ENCODE measurements at regions not wholly inside any gene's neighbourhood (a gene's known extent, or its start where the extent isn't known, plus 50 kb on each side); places are given as distances from the start of the nearest gene placed in this dataset.

DNA sequence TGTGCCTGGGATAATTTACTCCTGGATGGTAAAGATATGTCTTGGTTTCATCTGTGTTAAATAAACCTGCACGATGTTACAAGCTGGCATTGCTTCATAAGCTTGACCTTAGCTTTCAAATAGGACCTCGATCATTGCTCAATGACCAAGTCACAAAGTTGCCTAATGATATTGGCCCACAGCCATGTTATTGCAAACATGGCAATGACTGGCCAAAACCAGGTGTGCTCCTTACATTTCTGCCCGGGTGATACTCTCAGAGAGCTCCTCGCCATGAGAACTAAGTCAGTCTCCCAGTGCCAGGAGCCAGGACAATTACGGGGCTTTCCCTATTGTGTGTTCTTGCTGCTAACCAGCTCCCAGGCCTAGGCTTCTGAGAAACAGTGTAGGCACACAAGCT is 72.5 kb upstream of the CYP1B1 start (continued):
- TF ChIP-seq, protein P1, sequence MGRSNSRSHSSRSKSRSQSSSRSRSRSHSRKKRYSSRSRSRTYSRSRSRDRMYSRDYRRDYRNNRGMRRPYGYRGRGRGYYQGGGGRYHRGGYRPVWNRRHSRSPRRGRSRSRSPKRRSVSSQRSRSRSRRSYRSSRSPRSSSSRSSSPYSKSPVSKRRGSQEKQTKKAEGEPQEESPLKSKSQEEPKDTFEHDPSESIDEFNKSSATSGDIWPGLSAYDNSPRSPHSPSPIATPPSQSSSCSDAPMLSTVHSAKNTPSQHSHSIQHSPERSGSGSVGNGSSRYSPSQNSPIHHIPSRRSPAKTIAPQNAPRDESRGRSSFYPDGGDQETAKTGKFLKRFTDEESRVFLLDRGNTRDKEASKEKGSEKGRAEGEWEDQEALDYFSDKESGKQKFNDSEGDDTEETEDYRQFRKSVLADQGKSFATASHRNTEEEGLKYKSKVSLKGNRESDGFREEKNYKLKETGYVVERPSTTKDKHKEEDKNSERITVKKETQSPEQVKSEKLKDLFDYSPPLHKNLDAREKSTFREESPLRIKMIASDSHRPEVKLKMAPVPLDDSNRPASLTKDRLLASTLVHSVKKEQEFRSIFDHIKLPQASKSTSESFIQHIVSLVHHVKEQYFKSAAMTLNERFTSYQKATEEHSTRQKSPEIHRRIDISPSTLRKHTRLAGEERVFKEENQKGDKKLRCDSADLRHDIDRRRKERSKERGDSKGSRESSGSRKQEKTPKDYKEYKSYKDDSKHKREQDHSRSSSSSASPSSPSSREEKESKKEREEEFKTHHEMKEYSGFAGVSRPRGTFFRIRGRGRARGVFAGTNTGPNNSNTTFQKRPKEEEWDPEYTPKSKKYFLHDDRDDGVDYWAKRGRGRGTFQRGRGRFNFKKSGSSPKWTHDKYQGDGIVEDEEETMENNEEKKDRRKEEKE (IDR thresholded peaks at IDR 0.05; ENCODE audit: borderline replicate concordance in 1 of 2, control insufficient read depth in 1 of 2, low read depth in 2 of 2, low read length in 1 of 2) = no peak
- no peak for TF ChIP-seq C11orf30 (IDR thresholded peaks at IDR 0.05; ENCODE audit: low read depth)
- TF ChIP-seq, protein P2, sequence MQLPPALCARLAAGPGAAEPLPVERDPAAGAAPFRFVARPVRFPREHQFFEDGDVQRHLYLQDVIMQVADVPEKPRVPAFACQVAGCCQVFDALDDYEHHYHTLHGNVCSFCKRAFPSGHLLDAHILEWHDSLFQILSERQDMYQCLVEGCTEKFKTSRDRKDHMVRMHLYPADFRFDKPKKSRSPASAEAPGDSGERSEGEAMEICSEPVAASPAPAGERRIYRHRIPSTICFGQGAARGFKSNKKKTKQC (CRISPR knock-in tag; IDR thresholded peaks at IDR 0.05) = no peak
- peak; percentile 96 for TF ChIP-seq CEBPB (tag; IDR thresholded peaks at IDR 0.05)
- TF ChIP-seq MAFG (tag; conservative IDR thresholded peaks at IDR 0.05) = 0 out of 2 replicates have a peak, but pooled peaks have one; percentile 22
- 0 out of 2 replicates have a peak, but pooled peaks have one; percentile 3 for TF ChIP-seq NFE2 (IDR thresholded peaks at IDR 0.05; ENCODE audit: low read depth)
- no peak for TF ChIP-seq ZNF77 (CRISPR knock-in tag; IDR thresholded peaks at IDR 0.05)
- peak; percentile 62; a peak in 3 of 4 replicates for TF ChIP-seq TRIM24 (IDR thresholded peaks at IDR 0.05)
- TF ChIP-seq KAT2B (IDR thresholded peaks at IDR 0.05; ENCODE audit: low read depth, low read length) = no peak
- TF ChIP-seq CREBBP (IDR thresholded peaks at IDR 0.05; ENCODE audit: low read depth, low read length) = no peak
- no peak for TF ChIP-seq ZFP1 (CRISPR knock-in tag; IDR thresholded peaks at IDR 0.05)
- TF ChIP-seq JUN (IDR thresholded peaks at IDR 0.05; ENCODE audit: borderline replicate concordance, low read depth, low read length) = no peak
- no peak for TF ChIP-seq JUN (CRISPR knock-in tag; IDR thresholded peaks at IDR 0.05; ENCODE audit: borderline replicate concordance)
- TF ChIP-seq, protein P3, sequence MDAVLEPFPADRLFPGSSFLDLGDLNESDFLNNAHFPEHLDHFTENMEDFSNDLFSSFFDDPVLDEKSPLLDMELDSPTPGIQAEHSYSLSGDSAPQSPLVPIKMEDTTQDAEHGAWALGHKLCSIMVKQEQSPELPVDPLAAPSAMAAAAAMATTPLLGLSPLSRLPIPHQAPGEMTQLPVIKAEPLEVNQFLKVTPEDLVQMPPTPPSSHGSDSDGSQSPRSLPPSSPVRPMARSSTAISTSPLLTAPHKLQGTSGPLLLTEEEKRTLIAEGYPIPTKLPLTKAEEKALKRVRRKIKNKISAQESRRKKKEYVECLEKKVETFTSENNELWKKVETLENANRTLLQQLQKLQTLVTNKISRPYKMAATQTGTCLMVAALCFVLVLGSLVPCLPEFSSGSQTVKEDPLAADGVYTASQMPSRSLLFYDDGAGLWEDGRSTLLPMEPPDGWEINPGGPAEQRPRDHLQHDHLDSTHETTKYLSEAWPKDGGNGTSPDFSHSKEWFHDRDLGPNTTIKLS (IDR thresholded peaks at IDR 0.05; ENCODE audit: borderline replicate concordance, low read depth) = no peak
- TF ChIP-seq CREM (IDR thresholded peaks at IDR 0.05; ENCODE audit: low read depth) = no peak
- TF ChIP-seq, protein P4, sequence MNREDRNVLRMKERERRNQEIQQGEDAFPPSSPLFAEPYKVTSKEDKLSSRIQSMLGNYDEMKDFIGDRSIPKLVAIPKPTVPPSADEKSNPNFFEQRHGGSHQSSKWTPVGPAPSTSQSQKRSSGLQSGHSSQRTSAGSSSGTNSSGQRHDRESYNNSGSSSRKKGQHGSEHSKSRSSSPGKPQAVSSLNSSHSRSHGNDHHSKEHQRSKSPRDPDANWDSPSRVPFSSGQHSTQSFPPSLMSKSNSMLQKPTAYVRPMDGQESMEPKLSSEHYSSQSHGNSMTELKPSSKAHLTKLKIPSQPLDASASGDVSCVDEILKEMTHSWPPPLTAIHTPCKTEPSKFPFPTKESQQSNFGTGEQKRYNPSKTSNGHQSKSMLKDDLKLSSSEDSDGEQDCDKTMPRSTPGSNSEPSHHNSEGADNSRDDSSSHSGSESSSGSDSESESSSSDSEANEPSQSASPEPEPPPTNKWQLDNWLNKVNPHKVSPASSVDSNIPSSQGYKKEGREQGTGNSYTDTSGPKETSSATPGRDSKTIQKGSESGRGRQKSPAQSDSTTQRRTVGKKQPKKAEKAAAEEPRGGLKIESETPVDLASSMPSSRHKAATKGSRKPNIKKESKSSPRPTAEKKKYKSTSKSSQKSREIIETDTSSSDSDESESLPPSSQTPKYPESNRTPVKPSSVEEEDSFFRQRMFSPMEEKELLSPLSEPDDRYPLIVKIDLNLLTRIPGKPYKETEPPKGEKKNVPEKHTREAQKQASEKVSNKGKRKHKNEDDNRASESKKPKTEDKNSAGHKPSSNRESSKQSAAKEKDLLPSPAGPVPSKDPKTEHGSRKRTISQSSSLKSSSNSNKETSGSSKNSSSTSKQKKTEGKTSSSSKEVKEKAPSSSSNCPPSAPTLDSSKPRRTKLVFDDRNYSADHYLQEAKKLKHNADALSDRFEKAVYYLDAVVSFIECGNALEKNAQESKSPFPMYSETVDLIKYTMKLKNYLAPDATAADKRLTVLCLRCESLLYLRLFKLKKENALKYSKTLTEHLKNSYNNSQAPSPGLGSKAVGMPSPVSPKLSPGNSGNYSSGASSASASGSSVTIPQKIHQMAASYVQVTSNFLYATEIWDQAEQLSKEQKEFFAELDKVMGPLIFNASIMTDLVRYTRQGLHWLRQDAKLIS (CRISPR knock-in tag; IDR thresholded peaks at IDR 0.05) = no peak
- TF ChIP-seq NFIC (IDR thresholded peaks at IDR 0.05) = peak; percentile 37; the same call in 1 of the 2 replicates
- TF ChIP-seq SUPT5H (IDR thresholded peaks at IDR 0.05) = no peak

Measured in K562 (cell line).